ENCODE measurements at regions not wholly inside any gene's neighbourhood (a gene's known extent, or its start where the extent isn't known, plus 50 kb on each side); places are given as distances from the start of the nearest gene placed in this dataset.
"Not testable (repeated sequence)": the region's sequence is repeated elsewhere in the genome, so short reads cannot be mapped to it uniquely, and the experiment has no call there.

DNA sequence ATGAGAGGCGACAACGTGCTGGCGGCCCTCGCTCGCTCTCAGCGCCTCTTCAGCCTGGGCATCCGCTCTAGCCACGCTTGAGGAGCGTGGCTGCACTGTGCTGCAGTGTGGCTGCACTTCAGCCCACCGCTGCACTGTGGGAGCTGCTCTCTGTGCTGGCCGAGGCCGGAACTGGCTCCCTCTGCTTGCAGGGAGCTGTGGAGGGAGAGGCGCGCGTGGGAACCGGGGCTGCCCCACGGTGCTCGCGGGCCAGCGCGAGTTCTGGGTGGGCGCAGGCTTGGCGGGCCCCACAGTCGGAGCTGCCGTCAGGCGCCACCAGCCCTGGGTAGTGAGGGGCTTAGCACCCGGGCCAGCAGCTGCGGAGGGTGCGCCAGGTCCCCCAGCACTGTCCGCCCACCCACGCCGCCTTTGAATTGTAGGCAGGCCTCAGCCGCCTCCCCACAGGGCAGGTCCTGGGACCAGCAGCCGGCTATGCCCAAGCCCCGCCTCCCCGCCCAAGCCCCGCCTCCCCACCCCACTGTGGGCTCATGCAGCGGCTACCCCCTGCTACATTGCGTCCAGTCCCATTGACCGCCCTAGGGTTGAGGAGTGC, 974.2 kb downstream of the FSCB start:
- DNase-seq = no peak

GRCh38 chr14:43528321-43528720, 978.8 kb downstream of the FSCB start:
- no peak for DNase-seq
- Histone ChIP-seq H3K4me1 (ENCODE audit: control insufficient read depth, insufficient read depth, low read length) (no peaks in the 10 kb centered on the region), H3K27me3 (ENCODE audit: control insufficient read depth, insufficient read depth, low read length) (no peaks in the 10 kb centered on the region), H3K36me3 (ENCODE audit: control insufficient read depth, insufficient read depth, low read length) (no peaks in the 10 kb centered on the region), H3K4me3 (ENCODE audit: low read length) (no peak overlapping the region), H3K27ac (ENCODE audit: low read length) (no peak overlapping the region), H3K9me3 (ENCODE audit: control insufficient read depth, low read depth, low read length) (peaks cover 7% of the 10 kb centered on the region)
- WGBS (ENCODE audit: insufficient coverage, low lambda C conversion rate) = 60% methylated on average over 3 of the region's 5 CpGs

More for the DNA sequence above, 974.2 kb downstream of the FSCB start:
- Histone ChIP-seq H3K27ac (ENCODE audit: low read length) (no peak overlapping the region), H3K9me3 (ENCODE audit: control insufficient read depth, low read depth, low read length) (peaks cover 7% of the 10 kb centered on the region), H3K36me3 (ENCODE audit: control insufficient read depth, insufficient read depth, low read length) (no peaks in the 10 kb centered on the region), H3K4me3 (ENCODE audit: low read length) (no peak overlapping the region), H3K27me3 (ENCODE audit: control insufficient read depth, insufficient read depth, low read length) (no peaks in the 10 kb centered on the region), H3K4me1 (ENCODE audit: control insufficient read depth, insufficient read depth, low read length) (no peaks in the 10 kb centered on the region)
- whole genome bisulfite sequencing (ENCODE audit: insufficient coverage, low lambda C conversion rate) = no CpG with 5 or more reads among the region's 40 CpGs

- H3K27ac ChIP-seq (ENCODE audit: low read length) = no peak overlapping the region
- DNase-seq = no peak
- H3K36me3 ChIP-seq (ENCODE audit: control insufficient read depth, insufficient read depth, low read length) = no peaks in the 10 kb centered on the region
- no peaks in the 10 kb centered on the region for H3K27me3 ChIP-seq (ENCODE audit: control insufficient read depth, insufficient read depth, low read length)
- no peak overlapping the region for H3K4me3 ChIP-seq (ENCODE audit: low read length)
- no peaks in the 10 kb centered on the region for H3K4me1 ChIP-seq (ENCODE audit: control insufficient read depth, insufficient read depth, low read length)
- 43% methylated on average over 1 of the region's 1 CpG for WGBS (ENCODE audit: insufficient coverage, low lambda C conversion rate)
- no peaks in the 10 kb centered on the region for H3K9me3 ChIP-seq (ENCODE audit: control insufficient read depth, low read depth, low read length)
Measured at GRCh38 chr14:43525658-43526057, 981.4 kb downstream of the FSCB start.

- Histone ChIP-seq H3K27me3 (ENCODE audit: control insufficient read depth, insufficient read depth, low read length) (no peaks in the 10 kb centered on the region), H3K4me3 (ENCODE audit: low read length) (no peak overlapping the region), H3K36me3 (ENCODE audit: control insufficient read depth, insufficient read depth, low read length) (no peaks in the 10 kb centered on the region), H3K4me1 (ENCODE audit: control insufficient read depth, insufficient read depth, low read length) (no peaks in the 10 kb centered on the region), H3K9me3 (ENCODE audit: control insufficient read depth, low read depth, low read length) (no peaks in the 10 kb centered on the region), H3K27ac (ENCODE audit: low read length) (no peak overlapping the region)
- 88% methylated on average over 1 of the region's 4 CpGs for WGBS (ENCODE audit: insufficient coverage, low lambda C conversion rate)
- DNase-seq = no peak
Measured at GRCh38 chr14:43522901-43523300, 984.2 kb downstream of the FSCB start.

DNA sequence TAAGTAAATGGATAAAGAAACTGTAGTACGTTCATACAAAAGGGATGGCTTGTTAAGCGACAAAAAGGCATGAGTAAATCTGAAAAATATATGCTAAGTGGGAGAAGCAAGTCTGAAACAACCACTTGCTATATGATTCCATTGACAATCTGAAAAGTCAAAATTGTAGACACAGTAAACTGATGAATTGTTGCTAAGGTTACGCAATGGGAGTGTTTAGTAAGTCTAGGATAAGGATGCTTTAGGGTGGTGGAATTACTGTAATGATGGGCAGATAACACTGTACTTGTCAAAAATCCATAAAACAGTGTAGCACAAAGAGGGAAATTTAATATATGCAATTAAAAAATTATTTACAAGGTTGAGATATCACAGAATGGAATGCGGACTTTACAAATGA, 984.9 kb downstream of the FSCB start:
- no peak overlapping the region for H3K27ac ChIP-seq (ENCODE audit: low read length)

GRCh38 chr14:43503508-43503907, 1003.6 kb downstream of the FSCB start:
- no peaks in the 10 kb centered on the region for H3K27me3 ChIP-seq (ENCODE audit: control insufficient read depth, insufficient read depth, low read length)
- no peak overlapping the region for H3K27ac ChIP-seq (ENCODE audit: low read length)
- no peaks in the 10 kb centered on the region for H3K9me3 ChIP-seq (ENCODE audit: control insufficient read depth, low read depth, low read length)
- no peaks in the 10 kb centered on the region for H3K4me1 ChIP-seq (ENCODE audit: control insufficient read depth, insufficient read depth, low read length)
- H3K4me3 ChIP-seq (ENCODE audit: low read length) = no peak overlapping the region
- H3K36me3 ChIP-seq (ENCODE audit: control insufficient read depth, insufficient read depth, low read length) = no peaks in the 10 kb centered on the region
- DNase-seq = peak in 1 of 2 donors; percentile 9

More for the DNA sequence above, 984.9 kb downstream of the FSCB start:
- DNase-seq = no peak
- Histone ChIP-seq H3K4me1 (ENCODE audit: control insufficient read depth, insufficient read depth, low read length) (no peaks in the 10 kb centered on the region), H3K36me3 (ENCODE audit: control insufficient read depth, insufficient read depth, low read length) (no peaks in the 10 kb centered on the region), H3K9me3 (ENCODE audit: control insufficient read depth, low read depth, low read length) (no peaks in the 10 kb centered on the region), H3K4me3 (ENCODE audit: low read length) (no peak overlapping the region), H3K27me3 (ENCODE audit: control insufficient read depth, insufficient read depth, low read length) (no peaks in the 10 kb centered on the region)
- 95% methylated on average over 4 of the region's 4 CpGs for WGBS (ENCODE audit: insufficient coverage, low lambda C conversion rate)

GRCh38 chr14:43492359-43492758, 1014.7 kb downstream of the FSCB start:
- H3K27ac ChIP-seq (ENCODE audit: low read length); H3K36me3 ChIP-seq (ENCODE audit: control insufficient read depth, insufficient read depth, low read length); H3K4me3 ChIP-seq (ENCODE audit: low read length); H3K27me3 ChIP-seq (ENCODE audit: control insufficient read depth, insufficient read depth, low read length); H3K9me3 ChIP-seq (ENCODE audit: control insufficient read depth, low read depth, low read length); H3K4me1 ChIP-seq (ENCODE audit: control insufficient read depth, insufficient read depth, low read length); DNase-seq: not testable (repeated sequence)
- WGBS (ENCODE audit: insufficient coverage, low lambda C conversion rate) = no CpG with 5 or more reads among the region's 13 CpGs

- Histone ChIP-seq H3K4me3 (ENCODE audit: low read length) (no peak overlapping the region), H3K27me3 (ENCODE audit: control insufficient read depth, insufficient read depth, low read length) (no peaks in the 10 kb centered on the region), H3K27ac (ENCODE audit: low read length) (no peak overlapping the region), H3K9me3 (ENCODE audit: control insufficient read depth, low read depth, low read length) (no peaks in the 10 kb centered on the region), H3K4me1 (ENCODE audit: control insufficient read depth, insufficient read depth, low read length) (no peaks in the 10 kb centered on the region), H3K36me3 (ENCODE audit: control insufficient read depth, insufficient read depth, low read length) (no peaks in the 10 kb centered on the region)
- no peak for DNase-seq
- WGBS (ENCODE audit: insufficient coverage, low lambda C conversion rate) = no CpG with 5 or more reads among the region's 3 CpGs
Measured at GRCh38 chr14:43483415-43483814, 1023.7 kb downstream of the FSCB start.

DNA sequence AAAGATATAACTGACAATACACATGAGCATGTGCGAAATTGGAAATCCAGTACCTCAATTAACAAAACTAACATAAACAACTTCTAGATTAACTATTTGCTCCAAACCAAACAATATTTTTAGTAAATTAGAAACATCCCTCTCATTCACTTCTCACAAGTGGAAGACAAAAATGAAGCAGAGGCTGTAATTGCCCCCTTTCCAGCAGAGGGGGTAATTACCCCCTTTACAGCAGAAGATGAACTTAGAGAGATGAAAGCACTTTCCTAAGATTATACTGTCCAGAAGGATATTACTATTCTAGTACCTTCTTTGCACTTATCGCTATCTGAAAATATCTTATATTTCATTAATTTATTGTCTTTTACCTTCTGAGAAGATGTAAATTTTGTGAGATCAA, 1025.2 kb downstream of the FSCB start:
- whole genome bisulfite sequencing (ENCODE audit: insufficient coverage, low lambda C conversion rate) = 94% methylated on average over 2 of the region's 2 CpGs

GRCh38 chr14:43480976-43481375, 1026.1 kb downstream of the FSCB start:
- Histone ChIP-seq H3K9me3 (ENCODE audit: control insufficient read depth, low read depth, low read length) (no peaks in the 10 kb centered on the region), H3K27me3 (ENCODE audit: control insufficient read depth, insufficient read depth, low read length) (no peaks in the 10 kb centered on the region), H3K4me1 (ENCODE audit: control insufficient read depth, insufficient read depth, low read length) (no peaks in the 10 kb centered on the region), H3K27ac (ENCODE audit: low read length) (no peak overlapping the region), H3K36me3 (ENCODE audit: control insufficient read depth, insufficient read depth, low read length) (no peaks in the 10 kb centered on the region), H3K4me3 (ENCODE audit: low read length) (no peak overlapping the region)
- WGBS (ENCODE audit: insufficient coverage, low lambda C conversion rate) = no CpG with 5 or more reads among the region's 1 CpG
- no peak for DNase-seq

More for the DNA sequence above, 1025.2 kb downstream of the FSCB start:
- Histone ChIP-seq H3K27me3 (ENCODE audit: control insufficient read depth, insufficient read depth, low read length) (no peaks in the 10 kb centered on the region), H3K4me1 (ENCODE audit: control insufficient read depth, insufficient read depth, low read length) (no peaks in the 10 kb centered on the region), H3K9me3 (ENCODE audit: control insufficient read depth, low read depth, low read length) (no peaks in the 10 kb centered on the region), H3K36me3 (ENCODE audit: control insufficient read depth, insufficient read depth, low read length) (no peaks in the 10 kb centered on the region), H3K27ac (ENCODE audit: low read length) (no peak overlapping the region), H3K4me3 (ENCODE audit: low read length) (no peak overlapping the region)
- no peak for DNase-seq

DNA sequence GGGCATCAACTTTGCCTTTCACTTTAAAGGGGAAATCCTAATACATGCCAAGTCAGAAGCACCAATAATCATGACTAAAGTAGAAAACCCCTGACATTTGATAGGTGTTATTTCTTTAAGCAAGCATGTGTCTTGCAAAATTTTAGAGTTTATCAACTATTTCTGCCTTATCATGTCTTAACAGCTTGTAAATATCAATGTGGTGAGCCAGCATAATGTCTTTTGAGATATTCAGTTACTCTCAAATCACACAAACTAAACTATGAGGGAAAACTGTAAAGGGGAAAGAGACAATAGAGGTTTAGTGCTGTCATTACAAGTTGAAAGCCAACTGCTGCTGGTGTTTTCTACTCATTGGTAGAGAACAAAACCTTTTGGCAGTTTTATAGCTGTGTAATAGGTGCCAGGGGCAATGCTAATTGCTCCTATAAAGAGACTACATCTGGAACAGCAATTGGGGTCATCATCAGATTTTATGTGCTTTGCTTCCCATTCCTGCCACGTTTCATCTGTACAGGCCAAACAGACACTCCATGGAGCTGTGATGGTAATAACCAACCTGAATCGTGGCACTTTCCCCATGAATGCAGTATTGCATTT, 1027.4 kb downstream of the FSCB start:
- Histone ChIP-seq H3K36me3 (ENCODE audit: control insufficient read depth, insufficient read depth, low read length) (no peaks in the 10 kb centered on the region), H3K4me1 (ENCODE audit: control insufficient read depth, insufficient read depth, low read length) (no peaks in the 10 kb centered on the region), H3K27me3 (ENCODE audit: control insufficient read depth, insufficient read depth, low read length) (no peaks in the 10 kb centered on the region), H3K9me3 (ENCODE audit: control insufficient read depth, low read depth, low read length) (no peaks in the 10 kb centered on the region), H3K27ac (ENCODE audit: low read length) (no peak overlapping the region), H3K4me3 (ENCODE audit: low read length) (no peak overlapping the region)
- DNase-seq = no peak
- no CpG with 5 or more reads among the region's 2 CpGs for WGBS (ENCODE audit: insufficient coverage, low lambda C conversion rate)

Measured in large intestine (tissue), 3 donors.